ENCODE measurements at regions not wholly inside any gene's neighbourhood (a gene's known extent, or its start where the extent isn't known, plus 50 kb on each side); places are given as distances from the start of the nearest gene placed in this dataset.
"Not testable (repeated sequence)": the region's sequence is repeated elsewhere in the genome, so short reads cannot be mapped to it uniquely, and the experiment has no call there.

DNA sequence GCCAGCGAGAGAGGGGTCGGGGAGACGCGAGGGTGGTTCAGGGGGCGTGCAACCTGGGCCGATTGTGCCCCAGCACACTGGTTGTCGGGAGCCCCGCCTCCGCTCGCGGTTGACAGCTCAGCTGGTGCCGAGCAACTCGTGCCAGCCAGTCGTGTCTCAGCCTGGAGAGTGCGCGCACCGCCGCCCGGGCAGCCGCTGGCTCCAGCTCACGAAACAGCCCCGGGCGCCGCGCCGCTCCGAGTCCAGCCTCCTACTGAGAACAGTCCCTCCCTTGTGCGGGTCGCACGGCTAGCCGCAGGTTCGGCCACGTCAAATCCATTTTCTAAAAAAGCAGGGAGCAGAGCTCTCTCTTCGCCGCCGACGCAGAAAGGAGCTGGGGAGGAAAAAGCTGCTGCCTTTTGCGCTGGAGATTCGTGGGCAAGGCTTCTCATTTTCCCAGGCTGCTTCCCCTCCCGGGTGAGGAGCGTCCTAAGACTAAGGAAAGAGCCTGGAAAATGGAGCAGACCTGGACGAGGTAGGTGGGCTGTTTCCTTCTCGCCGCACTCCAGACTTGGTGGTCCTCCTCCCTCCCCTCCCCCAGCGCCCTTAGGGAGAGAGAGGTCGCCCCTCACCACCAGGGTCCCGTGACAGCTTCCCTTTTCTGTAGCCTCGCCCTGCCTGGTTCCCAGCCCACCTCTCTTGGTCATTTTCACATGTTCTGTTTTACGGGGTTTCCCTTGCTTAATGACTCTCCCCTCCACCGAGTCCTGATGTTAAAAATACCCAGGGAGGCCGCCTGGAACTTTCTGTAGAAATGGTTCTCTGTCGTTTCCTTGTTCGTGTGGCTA is 56.7 kb upstream of the SEC22B start:
- not testable (repeated sequence) for DNase-seq

DNA sequence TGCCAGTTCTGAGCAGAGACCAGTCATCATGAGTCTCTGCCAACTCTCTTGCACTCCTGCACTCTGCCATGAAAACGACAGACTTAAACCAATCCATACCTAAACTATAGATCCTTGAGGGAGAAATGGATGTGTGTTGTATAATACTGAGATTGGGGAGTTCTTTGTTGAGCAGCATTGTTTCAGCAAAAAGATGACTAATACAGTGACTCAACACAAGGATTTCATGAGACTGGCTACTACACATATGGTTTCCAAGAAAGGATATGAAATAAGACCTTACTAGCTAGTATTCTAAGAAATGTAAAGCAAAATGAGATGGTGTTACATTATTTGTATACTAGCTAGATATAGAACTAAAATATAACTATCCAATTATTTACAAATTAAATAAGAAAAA is 53.5 kb upstream of the SEC22B start:
- not testable (repeated sequence) for DNase-seq

Data from fibroblast of skin of right biceps (primary cell).